GM10266 (cell line): ENCODE measurements at regions not wholly inside any gene's neighbourhood (a gene's known extent, or its start where the extent isn't known, plus 50 kb on each side); places are given as distances from the start of the nearest gene placed in this dataset.
"Not testable (repeated sequence)": the region's sequence is repeated elsewhere in the genome, so short reads cannot be mapped to it uniquely, and the experiment has no call there.

Experiments used
- DNase-seq: peaks from one replicate; pipeline ENCODE4 v3.0.0; 2012; ENCODE audit errors: extremely low spot score
- TF ChIP-seq, protein P1 (sequence below): IDR thresholded peaks from 2 replicates; pipeline ENCODE4 v1.5.1; 2012; ENCODE audit warnings: mild to moderate bottlenecking, low read depth; ENCODE audit not compliant: control insufficient read depth, insufficient read depth; ENCODE audit errors: missing control alignments

DNA sequence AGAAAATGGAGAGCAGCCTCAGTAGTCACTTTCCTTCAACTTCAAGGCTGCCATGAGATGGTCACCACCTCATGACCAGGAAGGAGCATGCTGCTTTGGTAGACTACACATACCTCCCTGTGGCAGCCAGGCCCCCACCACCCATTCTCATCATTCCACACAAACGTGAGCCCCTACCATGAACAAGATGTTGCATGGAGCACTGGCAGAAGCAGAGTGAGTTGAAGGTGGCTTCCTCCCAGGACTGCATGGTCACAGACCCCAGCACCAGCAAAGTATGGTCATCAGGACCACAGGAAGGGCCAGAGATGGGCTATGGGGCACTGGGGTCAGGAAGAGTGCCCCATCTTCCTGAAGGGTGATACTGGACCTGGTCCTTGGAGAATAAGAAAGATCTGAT lies 65.5 kb upstream of the FOXE1 start:
- TF ChIP-seq, protein P1, sequence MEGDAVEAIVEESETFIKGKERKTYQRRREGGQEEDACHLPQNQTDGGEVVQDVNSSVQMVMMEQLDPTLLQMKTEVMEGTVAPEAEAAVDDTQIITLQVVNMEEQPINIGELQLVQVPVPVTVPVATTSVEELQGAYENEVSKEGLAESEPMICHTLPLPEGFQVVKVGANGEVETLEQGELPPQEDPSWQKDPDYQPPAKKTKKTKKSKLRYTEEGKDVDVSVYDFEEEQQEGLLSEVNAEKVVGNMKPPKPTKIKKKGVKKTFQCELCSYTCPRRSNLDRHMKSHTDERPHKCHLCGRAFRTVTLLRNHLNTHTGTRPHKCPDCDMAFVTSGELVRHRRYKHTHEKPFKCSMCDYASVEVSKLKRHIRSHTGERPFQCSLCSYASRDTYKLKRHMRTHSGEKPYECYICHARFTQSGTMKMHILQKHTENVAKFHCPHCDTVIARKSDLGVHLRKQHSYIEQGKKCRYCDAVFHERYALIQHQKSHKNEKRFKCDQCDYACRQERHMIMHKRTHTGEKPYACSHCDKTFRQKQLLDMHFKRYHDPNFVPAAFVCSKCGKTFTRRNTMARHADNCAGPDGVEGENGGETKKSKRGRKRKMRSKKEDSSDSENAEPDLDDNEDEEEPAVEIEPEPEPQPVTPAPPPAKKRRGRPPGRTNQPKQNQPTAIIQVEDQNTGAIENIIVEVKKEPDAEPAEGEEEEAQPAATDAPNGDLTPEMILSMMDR, result no peak
- no peak for DNase-seq

DNA sequence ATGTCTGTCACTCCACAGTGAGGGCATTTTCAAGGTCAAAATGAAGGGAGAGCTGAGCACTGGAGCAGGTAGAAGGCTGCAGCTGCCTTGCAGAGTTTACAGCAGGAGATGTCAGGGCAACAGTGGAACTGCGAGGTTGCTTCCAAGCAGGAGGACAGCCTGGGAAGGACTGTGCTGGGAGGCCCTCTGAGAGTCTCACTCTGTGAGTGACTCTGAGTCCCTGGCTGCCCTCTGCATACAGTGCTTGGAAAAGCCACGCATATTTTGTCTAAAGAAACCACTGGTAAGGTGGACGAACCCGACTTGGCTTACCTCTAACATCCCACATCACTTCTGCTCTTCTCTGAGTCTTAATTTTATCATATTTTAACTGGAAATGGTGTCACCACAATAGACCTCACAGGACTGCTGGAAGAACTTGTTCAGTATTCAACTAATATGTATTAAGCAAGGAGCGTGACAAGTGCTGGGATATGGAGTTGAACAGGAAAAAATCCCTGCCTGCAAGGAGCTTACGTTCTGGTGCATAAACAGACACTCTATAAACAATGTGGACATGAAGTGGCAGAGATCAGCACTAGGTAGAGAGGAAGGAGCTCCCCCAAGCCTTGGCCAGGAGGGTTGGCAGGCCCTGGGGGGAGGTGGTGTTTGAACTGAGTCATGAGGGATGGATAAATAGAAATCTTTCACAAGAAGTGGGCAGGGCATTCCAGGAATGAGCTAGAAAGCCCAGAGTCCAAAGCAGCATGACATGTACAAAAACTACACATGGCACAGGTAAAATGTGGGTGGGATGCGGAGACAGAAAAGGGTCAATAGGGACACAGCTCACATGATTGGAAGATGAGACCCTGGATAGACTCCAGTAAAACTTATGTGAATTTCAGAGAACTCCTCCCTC lies 64.0 kb upstream of the FOXE1 start:
- no peak for DNase-seq
- TF ChIP-seq, protein P1, result no peak

DNA sequence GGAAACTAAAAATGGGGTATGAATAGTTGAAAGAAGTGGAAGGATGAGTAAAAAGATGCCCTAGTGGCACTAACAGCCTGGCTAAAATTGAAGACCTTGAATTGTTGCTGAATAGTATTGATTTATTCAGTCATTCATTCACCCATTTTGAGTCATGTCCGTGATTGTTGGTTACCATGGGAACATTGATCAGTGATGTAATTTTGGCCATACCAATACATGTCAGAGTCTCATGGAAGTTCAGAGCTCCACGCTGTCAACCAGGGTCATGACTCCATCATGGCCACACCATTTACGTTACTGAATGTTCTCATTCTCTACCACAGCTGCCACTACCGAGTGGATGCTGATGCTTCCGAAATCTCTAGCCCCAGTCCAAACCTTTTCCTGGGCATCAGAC lies 62.5 kb upstream of the FOXE1 start:
- DNase-seq, result no peak
- TF ChIP-seq, protein P1, result no peak

DNA sequence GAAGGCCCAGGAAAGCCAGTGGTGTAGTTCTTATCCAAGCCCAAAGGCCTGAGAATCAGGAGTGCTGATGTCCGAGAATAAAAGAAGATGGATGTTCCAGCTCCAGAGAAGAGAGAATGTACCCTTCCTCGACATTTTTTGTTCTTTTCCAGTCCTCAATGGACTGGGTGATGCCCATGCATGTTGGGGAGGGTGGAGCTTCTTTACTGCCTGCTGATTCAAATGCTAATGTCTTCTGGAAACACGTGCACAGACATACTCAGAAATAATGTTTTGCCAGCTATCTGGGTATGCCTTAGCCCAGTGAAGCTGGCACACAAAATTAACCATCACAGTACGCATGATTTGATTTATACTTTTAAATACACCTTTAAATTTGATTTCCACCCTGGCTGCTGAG lies 61.5 kb upstream of the FOXE1 start:
- TF ChIP-seq, protein P1, result no peak
- DNase-seq, result no peak

DNA sequence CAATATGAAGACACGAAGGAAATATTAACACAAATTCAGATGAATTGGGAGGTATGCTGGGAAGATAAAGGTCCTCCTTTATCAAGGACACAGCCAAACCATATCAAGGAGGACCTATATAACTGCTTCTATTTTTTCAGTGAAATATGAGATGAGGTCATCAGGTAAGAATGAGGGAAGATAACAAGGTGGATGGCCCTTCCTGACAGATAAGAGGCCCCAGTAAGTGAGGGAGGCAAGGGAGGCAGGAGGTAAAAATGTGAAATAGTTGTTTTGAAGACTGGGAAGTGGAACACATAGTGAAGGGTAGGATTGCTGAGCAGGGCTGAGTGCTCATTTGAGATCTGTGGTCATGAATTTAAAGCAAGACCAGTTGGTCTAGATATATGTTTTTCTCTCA lies 60.0 kb upstream of the FOXE1 start:
- DNase-seq, result no peak
- TF ChIP-seq, protein P1, result no peak

- no peak for DNase-seq
- TF ChIP-seq, protein P1, result no peak
Measured at GRCh38 chr9:97794666-97795065, 58.4 kb upstream of the FOXE1 start.

GRCh38 chr9:97796176-97796575 lies 56.9 kb upstream of the FOXE1 start:
- not testable (repeated sequence) for DNase-seq
